Left hindlimb (tissue), 1 donor: ENCODE measurements at regions not wholly inside any gene's neighbourhood (a gene's known extent, or its start where the extent isn't known, plus 50 kb on each side); places are given as distances from the start of the nearest gene placed in this dataset.

Experiments used
- DNase-seq: peaks from one replicate; pipeline ENCODE4 v3.0.0-alpha.2; 2018

GRCh38 chr20:22862671-22863230, 172.4 kb upstream of the SSTR4 start:
- DNase-seq: no peak

DNA sequence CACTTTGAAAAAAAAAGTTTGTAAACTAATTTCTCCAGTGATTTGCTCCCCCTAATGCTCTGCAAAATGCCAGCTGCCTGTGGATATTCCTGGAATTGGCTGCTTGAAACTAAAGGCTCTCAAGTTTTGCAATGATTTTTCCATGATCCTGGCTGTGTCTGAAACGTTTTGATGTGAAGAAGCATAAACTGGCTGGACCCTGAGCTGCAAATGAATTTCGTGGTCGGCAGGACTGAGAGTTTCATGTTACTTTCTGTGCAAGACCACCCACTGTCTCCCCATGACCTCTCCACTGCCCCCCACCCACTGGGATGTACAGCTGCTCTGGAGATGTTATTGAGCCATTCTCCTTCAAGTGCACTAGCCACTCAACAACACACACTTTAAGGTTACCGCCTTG, 171.3 kb upstream of the SSTR4 start:
- no peak for DNase-seq

DNA sequence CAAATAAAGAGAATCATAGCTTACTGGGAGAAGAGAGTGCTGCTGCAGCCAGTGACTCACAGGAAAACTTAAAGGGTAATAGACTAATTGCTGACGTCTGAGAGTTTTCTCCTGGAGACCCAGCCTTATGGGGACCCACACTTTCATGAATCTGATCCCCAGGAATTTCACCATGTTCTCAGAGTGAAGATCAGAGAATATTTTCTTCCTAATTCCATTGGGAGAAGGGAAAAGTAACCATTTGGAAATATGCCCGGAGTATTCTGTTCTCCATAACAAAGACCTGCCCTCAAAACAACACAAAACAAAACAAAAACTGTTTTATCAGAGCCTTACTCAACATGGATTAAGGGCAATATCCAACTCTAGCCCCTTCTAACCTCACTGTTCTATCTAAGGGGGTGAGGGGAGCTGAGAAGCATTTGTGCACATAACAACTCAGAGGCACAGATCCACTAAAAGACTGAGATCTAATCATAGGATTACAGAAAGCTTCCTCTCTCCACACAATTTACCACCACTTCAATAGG, 168.2 kb upstream of the SSTR4 start:
- no peak for DNase-seq

DNA sequence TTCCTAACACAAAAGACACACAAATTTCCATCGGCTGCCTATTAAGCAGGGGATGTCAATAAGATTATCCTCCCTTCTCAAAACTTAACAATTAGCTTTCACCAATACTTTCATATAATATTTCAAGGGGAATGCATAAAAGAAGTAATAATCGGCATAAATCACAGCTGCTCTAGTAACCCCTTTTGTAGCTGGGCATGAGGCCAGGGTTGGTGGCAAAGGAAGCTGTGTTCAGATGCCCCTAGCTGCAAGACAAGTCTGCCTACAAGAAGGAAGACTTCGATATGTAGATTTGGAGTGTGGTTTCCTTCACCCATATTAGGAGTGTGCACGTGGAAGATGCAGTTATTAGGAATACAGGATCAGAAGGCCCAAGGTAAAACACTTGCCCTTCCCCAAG, 156.9 kb upstream of the SSTR4 start:
- DNase-seq: no peak

DNA sequence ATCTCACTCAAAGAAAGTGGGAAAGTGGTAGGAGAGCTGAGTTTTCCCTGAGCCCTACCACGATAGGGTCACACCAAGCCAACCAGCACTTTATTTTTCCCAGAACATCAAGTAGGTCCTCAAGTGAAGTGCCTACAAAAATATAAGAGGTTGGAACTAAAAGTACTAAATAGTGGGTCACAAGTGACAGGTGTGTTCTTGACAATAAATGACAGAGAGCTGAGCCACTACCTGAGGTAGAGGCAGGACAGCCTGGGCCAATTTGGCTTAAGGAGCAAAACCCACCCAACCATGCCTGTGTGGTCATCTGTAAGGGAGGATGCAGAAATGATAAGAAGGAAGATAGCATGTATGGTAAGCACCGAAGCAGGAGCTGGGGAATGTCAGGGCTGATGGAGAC, 154.8 kb upstream of the SSTR4 start:
- DNase-seq: no peak

DNA sequence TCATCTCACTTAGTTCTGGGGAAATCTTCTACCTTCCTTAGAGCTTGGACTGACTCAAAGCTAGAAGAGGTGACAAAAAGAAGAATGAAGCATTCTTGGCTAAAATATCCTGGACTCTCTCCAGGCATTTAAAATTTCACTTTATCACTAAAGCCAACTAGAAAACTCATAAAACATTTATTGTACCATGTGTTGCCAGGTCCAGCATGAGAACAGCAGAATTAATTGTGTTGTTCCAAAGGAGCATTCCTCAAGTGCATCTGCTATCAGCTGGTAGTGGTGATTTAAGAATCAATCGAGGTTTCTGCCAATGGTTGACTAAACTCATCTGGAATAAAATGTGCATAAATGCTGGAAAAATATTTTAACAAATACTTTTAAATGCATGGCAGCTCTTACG, 147.3 kb upstream of the SSTR4 start:
- DNase-seq: no peak

DNA sequence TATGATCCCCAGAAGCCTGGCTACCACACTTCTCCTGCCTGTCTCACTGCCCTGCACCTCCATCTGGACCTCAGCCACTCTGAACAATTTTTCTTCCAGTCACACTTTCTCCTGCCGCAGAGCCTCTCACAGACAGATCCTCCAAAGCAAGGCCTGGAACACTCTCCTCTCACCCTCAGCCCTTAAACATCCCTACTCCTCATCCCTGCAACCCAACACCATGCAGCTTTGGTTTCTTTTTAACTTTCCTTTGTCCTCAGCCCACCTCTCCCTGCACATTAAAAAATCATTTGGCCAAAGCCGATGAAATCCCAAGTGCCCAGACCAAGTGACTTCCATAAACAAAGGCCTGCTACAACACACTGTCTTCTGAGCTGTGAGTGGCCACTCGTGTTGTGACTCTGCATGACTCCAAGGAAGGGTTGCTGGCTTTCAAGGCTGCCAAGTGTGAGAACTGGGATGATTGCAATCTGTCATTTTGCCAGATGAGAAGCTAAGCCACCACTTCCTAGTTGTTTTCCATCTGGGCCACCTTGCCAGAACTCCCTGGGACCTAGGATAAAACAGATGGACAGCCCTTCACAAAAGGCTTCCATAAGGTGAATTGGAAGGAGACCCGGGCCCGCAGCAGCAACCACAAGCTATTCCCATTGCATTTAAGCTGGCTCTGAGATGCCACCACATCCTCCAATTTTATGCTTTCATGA, 144.4 kb upstream of the SSTR4 start:
- no peak for DNase-seq

DNA sequence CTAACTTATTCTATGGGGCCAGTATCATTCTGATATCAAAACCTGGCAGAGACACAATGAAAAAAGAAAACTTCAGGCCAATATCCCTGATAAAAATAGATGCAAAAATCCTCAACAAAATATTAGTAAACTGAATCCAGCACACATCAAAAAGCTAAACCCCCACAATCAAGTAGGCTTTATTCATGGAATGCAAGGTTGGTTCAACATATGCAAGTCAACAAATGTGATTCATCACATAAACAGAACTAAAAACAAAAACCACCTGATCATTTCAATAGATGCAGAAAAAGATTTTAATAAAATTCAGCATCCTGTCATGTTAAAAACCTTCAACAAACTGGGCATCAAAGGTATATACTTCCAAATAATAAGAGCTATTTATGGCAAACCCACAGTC, 133.9 kb upstream of the SSTR4 start:
- DNase-seq: no peak

- no peak for DNase-seq
Observed at GRCh38 chr20:22901921-22902320, 133.2 kb upstream of the SSTR4 start.

- no peak for DNase-seq
Observed at GRCh38 chr20:22904386-22904785, 130.7 kb upstream of the SSTR4 start.

DNA sequence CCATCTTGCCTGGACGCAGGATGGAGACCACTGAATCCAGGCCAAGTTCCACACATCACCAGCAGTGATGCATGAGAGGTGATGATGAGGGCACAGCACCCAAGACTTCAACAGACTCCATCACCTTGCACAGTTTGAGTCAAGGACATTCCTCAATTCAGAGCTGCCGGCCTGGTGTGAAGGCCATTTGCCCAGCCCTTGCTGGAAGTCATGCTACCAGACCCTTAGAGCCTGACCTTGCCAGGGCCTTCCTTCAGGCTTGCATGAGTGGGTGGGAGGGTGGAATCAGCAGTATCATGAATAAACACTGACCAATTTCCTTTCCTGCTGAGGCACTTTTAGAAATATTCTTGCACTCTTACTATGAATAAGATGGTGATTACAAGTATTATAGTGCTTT, 130.2 kb upstream of the SSTR4 start:
- no peak for DNase-seq

DNA sequence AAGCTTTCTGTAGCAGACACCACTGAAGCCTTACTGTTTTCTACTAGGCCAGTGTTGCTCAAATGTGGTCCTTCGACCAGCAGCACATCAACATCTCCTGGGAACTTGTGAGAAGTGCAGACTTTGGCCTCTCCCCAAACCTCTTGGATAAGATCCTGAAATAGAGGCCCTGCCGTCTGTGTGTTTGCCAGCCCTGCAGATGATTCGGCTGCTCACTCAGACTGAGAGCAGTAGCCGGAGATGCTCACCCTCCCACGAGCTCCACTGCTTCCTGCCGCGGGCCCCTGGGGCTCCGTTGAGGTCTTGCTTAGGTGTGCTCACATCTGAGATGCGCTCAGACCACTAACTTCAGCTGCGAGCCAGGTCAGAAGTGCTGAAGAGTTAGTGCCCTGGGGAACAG, 129.5 kb upstream of the SSTR4 start:
- DNase-seq: peak; percentile 68

GRCh38 chr20:22908437-22908836, 126.7 kb upstream of the SSTR4 start:
- DNase-seq: no peak

GRCh38 chr20:22908944-22909343, 126.2 kb upstream of the SSTR4 start:
- no peak for DNase-seq

DNA sequence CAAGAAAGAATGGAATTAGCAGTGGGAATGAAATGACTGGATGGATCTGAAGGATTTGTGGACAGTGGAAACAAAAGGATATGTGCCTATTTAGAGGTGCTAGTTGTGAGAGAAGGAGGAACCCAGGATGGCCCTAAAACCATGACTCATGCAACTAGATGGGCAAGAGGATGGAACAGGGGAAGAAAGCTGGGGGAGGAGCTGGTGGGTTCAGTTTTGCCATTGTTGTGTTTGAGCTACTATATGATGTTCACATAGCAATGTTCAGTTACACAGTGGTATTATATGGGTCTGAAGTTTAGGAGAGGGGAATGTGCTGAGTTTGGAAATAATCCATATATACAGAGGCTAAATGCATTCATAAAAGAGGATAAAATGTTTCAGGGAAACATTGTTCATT, 125.7 kb upstream of the SSTR4 start:
- DNase-seq: no peak

DNA sequence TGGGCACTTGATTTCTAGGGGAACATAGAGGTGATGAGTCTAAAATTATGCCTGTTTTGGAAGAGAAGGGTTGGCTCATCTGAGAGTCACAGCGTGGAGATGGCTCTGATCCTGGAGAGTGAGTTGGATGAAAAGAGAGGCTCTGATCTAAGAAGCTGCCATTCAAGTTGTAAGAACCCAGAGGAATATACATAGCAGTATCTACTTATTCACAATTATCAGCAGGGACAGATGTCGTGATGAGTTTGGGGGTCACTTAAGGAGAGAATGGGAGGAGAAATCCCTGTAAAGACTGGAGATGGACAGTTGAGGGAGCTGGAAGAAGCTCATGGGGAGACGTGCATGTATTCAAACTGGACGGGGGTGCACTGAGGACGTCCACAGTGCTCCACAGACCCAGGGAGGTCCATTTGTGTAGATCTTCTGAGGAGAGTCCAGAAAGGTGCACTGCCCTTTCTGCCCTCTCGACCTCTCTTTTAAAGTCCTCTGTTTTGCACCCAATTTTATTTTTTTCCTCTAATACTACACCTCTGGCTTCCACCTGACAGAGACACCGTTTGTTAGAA, 124.7 kb upstream of the SSTR4 start:
- no peak for DNase-seq

DNA sequence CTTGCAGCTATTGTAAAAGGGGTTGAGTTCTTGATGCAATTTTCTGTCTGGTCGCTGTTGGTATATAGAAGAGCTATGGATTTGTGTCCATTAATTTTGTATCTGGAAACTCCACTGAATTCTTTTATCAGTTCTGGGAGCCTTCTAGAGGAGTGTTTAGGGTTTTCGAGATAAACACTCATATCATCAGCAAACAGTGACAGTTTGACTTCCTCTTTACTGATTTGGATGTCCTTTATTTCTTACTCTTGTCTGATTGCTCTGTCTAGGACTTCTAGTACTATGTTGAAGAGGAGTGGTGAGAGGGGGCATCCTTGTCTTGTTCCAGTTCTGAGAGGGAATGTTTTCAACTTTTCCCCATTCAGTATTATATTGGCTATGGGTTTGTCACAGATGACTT, 120.8 kb upstream of the SSTR4 start:
- DNase-seq: no peak

- DNase-seq: no peak
Observed at GRCh38 chr20:22915512-22915911, 119.6 kb upstream of the SSTR4 start.

DNA sequence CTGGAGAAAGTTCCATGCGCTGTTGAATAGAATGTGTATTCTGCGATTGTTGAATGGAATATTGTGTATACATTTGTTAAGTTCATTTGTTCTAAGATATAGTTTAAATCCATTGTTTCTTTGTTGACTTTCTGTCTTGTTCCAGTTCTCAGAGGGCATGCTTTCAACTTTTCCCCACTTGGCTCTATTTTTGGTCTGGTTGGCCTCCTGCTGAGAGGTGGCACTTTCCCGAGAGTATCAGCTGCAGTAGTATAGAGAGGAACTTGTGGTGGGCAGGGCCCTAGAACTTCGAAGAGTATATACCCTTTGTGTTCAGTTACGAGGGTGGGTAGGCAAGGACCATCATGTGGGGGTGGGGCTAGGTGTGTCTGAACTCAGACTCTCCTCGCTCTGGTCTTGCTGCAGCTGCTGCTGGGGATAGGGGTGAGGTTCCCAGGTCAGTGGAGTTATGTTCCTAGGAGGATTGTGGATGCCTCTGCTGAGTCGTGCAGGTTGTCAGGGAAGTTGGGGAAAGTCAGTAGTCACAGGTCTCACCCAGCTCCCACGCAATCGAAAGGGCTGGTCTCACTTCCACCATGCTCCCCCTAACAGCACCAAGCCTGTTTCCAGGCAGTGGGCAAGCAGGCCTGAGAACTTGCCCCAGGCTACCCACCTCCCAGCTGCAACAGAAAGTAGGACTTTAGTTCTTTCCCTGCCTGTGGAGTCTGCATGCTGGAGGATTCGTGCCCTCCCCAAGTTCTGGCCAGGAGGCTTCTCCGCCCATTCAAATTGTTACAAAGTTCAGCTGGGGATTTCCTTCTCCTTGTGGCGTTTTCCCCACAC, 118.9 kb upstream of the SSTR4 start:
- DNase-seq: no peak

DNA sequence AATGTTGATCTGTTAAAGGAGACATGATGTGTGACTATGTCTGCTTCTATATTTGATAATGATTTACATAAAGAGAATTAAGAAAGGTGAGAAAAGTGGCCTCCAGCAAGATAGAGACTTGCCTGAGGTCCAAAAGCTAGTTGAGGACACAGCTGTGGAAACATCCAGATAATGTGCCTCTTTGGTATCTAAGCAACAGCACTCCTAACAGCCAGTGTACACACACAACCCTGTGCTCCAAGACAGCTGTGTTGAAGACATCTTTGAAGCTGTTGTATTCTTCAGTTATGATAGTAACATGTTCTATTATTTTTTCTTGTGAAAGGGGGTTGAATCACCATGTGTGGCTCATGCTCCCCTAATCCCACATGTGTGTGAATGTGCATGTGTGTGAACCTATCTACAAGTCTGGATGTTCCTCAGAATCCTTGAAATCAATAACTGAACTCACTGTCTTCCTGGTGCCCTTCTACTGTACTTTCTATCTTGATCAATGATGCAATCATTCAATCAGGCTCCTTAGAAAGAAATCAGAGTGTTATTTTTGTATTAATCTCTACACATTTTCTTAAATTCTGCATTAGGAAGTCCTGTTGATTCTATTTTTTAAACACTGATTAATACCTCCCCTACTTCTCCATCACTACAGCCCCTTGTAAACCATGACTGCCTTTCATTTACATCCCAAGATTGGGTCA, 116.7 kb upstream of the SSTR4 start:
- no peak for DNase-seq

DNA sequence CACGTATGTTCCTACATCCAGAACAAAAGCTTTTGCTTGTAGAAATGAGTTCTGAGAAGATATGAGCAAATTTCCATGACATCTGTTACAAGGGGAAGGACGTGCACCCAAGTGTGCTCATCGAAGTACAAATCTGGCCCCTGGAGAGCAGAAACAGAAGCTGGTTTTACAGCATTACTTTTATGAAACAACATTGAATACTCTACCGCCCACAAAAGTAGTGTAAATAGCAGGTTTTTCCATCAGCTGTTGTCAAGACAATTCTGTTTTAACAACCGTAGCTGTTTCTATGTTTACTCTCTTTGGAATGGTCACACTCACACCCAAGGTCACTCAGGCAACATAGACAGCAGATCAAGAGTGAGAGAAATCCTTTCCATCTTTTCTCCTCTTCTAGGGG, 114.2 kb upstream of the SSTR4 start:
- no peak for DNase-seq

- no peak for DNase-seq
Observed at GRCh38 chr20:22921595-22922421, 113.3 kb upstream of the SSTR4 start.
